DMS79 treated with DMSO at 0.1 percent for 48 hours (cell line): ENCODE measurements at regions not wholly inside any gene's neighbourhood (a gene's known extent, or its start where the extent isn't known, plus 50 kb on each side); places are given as distances from the start of the nearest gene placed in this dataset.
"Not testable (repeated sequence)": the region's sequence is repeated elsewhere in the genome, so short reads cannot be mapped to it uniquely, and the experiment has no call there.

Source experiments
- DNase-seq: peaks from one replicate; lab custom pipeline; 2025; lab: John Stamatoyannopoulos, UW

DNA sequence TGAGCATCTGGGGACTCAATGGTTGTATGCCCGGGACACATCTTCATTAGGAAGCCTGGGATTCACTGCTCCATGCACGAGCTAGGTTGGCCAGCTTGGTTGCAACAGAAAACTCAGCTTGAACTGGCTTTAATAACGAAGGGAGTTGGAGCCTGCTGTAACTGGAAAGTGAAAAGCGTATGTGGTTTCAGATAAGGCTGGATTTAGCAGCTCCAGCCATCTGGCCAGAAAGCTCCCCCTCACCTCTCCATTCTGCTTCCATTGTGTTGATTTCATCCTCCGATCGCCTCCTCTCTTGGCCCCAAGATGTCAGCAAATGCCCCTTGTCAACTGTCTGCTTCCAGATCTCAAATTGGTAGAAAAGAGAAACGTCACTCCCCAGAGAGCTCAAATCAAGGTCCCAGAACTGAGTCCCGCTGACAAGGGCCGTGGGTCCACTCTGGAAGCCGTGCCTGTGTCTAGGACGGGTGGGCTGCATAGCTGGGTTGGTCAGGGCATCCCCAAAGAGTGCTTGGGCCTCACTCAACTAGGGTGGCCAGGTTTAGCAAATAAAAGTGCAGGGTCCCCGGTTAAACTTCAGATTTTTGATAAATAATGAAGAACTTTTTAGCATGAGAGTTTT, 117.0 kb upstream of the PMEPA1 start:
- no peak for DNase-seq

DNA sequence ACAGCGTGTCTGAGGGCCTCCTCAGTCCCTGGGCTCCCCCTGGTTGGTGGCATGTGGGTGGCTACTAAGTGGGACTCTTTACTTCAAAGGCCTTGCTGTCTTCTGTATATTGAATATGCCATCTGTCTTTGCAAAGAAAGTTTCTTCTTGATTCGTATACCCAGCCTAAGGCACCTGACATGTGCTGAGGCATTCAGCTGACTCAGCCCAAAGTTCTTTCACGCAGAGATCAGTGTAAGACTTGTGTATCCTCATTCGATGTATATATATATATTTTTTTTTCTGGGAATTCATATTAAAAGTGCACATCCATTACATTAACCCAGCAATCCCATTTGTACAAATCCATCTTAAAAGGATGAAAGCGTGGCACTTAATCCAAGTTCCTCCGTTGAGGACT, 115.1 kb upstream of the PMEPA1 start:
- no peak for DNase-seq

DNA sequence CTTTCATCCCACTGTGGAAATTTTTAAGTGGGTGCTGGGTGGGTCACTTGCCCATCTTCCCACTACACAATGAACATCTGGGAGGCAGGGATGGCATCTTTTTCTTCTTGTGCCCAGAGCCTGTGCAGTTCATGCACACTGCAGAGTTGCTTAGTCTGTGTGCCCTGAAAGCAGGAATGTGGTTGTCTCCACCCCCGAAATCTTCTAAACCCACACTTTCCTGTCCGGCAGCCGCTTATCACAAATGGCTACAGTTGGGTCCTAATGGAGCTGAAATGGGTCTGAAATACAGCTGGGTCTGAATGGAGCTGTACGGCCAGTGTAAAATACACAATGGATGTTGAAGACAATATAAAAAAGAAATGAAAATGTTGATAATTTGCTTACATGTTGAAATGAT, 112.1 kb upstream of the PMEPA1 start:
- no peak for DNase-seq

DNA sequence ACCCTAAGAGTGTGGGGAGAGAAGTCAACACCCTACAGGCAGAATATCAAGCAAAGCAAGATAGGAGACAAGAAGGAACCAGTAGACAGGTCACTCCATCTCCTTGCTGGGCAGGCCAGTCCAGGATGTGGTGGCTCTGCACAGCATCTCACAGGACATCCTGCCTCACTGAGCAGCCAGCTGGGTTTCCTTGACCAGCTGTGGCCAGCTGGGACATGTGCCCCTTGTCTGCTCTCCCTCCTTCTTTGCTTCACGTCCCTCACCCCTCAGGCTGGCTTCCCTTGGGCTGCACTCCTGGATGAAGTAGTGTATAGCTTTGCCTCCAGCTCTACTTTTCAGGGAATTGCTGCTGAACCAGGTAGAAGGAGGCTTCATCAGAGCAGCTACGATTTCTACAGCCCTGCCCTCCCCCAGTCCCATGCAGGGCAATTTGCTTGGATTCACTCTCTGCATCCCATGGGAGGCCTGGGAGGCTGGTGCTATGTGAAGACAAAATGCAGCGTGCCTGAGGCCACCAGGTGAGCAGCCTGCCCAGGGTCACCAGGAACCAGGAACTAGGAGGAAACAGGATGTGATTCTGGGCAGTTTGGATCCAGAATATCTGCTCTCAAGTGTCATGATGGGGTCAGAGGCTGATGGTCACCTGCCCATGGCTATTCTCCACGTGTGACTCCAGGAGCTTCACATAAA, 110.0 kb upstream of the PMEPA1 start:
- no peak for DNase-seq

DNA sequence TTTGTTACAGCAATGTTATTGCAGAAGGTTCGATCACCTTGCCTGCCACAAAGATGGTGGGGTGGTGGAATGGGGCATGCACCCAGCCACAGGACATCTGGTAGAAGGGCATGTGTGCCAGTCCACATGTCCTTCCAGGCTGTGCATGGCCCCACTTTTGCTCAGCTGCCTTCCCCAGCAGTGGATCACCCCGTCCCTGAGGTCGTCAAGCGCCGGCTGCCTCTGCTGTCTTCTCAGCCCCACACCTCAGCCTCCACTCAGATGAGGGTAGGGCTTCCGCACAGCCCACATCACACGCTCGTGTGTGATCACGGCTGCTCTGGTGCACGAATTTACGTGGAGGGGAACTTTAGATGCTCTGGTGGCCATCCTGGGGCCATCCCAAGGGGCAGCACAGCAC, 109.5 kb upstream of the PMEPA1 start:
- no peak for DNase-seq

DNA sequence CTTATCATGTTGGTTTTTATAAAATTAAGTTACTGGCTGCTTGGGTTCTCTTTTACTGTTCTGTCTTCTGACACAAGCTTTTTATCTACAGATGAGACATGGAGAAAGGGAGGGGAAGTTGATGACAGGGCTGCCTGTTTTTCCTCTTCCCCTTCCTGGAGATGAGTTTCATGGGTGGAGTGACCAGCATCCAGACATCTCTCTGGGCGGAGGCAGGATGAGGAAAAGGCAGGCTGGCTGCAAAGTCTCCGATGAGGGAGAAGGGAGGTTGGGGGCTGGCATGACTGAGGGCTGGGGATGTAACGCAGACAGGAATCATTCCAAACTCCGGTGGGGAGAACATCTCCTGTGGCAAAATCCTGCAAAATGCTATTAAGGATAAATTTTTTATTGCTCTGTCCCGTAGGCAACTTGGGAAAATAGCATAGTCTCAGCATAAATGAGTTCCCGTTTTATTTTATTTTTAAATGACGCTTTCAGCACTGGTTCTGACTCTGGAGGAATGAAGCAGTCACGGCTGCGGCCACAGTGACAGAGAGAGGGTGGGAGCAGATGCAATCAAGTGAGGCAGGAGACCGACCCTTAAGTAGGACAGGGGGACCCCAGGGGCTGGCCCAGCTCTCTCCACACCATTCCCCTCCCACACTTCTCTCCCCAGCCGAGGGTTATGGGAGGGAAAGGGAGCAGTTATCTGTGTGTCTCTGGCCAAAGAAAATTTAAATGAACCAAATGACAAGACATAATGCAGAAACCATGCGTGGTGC, 108.8 kb upstream of the PMEPA1 start:
- DNase-seq: no peak

DNA sequence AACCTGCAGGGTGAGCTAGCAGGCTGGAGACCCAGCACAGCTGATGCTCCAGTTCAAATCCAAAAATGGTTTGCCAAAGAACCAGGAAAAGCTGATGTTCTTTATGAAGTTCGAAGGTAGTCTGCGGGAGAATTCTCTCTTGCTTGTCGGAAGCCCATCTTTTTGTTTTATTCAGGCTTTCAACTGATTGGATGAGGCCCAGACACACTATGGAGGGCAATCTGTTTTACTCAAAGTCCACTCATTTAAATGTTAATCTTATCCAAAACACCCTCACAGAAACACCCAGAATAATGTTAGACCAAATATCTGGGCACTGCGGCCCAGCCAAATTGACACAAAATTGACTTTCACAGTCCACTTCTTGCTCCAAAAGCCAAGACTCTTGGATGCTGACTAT, 105.6 kb upstream of the PMEPA1 start:
- no peak for DNase-seq

DNA sequence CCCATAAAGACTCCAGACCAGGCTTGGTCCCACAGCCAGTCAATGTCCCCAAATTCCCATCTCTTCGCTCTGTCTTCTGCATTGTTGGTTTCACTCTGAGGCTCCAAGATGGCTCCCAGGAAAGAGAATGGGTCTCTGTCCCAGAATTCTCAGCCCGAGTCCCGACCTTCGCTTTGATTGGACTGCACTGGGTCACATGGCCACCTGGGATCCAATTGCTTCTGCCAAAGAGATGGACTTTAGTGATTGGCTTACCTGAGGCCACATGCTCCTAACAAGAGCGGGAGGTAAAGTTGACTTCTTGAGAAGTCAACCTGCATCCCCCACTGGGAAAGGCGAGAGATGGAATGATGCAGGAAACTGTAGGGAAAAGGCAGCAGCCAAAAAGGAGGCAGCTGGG, 104.7 kb upstream of the PMEPA1 start:
- no peak for DNase-seq

DNA sequence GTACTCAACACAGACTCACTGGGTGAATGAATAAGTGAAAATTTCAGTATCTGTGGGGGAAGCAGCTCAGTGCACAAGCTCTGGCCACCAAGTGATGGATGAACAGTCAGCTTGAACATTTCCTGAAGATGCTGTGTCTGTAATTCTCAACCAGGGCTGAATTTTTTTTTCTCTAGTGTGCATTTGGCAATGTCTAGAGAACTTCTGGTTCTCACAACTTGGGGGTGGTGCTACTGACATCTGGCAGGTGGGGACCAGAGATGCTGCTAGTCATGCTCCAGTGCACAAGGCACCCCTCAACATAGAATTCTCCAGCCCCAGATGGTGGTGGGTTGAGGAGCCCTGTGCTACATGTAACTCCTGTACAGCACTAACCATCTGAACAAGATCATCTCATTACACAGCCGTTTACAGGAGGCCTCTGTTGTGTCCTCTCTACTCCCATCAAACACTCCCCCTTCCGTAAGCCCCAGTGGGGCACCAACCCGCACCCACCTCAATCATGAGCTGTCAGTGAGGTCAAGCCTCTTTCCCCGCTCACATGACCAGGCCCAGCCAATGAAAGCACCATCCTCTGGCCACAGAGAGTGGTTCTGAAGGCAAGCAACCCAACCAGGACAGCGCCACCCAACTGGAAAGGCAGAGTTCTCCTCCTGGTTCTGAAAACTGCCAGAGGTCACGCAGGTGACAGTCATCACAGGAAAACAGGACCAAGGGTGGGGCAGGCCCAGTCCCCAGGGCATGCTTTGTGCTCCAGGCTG, 103.9 kb upstream of the PMEPA1 start:
- DNase-seq: no peak

DNA sequence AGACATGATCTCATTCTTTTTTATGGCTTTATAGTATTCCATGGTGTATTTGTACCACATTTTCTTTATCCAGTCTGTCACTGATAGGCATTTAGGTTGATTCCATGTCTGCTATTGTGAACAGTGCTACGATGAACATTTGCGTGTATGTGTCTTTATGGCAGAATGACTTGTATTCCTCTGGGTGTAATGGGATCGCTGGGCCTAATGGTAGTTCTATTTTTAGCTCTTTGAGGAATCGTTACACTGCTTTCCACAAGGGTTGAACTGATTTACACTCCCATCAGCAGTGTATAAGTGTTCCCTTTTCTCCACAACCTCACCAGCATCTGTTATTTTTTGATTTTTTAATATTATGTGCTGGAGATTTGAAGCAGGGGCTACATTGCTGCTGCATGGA, 102.8 kb upstream of the PMEPA1 start:
- DNase-seq: not testable (repeated sequence)

DNA sequence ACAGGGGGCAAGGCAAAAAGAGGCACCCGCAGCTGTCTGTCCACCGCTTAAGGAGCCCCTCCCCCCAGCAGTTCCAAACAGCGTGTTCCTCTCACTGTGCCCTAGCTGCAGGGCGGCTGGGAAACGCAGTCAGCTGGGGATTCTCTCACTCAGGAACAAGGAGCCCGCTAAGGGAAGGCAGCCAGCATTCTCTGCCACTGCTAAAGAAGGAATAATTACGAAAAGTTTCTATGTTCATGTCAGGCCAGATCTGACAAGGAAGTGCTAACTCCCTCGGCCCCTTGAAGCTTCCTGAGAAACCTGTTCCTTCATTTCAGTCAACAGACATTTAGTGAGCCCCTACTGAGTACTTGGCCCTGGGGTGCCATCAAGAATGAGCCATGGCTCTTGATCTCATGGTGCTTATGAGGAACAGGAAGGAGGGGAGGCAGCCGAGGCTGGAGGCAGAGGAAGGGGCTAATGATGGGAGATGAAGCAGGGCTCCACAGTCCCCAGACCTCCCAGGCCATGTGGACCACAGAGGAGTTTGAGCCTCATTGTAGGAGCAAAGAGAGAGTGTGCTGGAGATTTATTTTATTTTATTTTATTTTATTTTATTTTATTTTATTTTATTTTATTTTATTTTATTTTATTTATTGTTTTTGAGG, 101.7 kb upstream of the PMEPA1 start:
- DNase-seq: no peak

DNA sequence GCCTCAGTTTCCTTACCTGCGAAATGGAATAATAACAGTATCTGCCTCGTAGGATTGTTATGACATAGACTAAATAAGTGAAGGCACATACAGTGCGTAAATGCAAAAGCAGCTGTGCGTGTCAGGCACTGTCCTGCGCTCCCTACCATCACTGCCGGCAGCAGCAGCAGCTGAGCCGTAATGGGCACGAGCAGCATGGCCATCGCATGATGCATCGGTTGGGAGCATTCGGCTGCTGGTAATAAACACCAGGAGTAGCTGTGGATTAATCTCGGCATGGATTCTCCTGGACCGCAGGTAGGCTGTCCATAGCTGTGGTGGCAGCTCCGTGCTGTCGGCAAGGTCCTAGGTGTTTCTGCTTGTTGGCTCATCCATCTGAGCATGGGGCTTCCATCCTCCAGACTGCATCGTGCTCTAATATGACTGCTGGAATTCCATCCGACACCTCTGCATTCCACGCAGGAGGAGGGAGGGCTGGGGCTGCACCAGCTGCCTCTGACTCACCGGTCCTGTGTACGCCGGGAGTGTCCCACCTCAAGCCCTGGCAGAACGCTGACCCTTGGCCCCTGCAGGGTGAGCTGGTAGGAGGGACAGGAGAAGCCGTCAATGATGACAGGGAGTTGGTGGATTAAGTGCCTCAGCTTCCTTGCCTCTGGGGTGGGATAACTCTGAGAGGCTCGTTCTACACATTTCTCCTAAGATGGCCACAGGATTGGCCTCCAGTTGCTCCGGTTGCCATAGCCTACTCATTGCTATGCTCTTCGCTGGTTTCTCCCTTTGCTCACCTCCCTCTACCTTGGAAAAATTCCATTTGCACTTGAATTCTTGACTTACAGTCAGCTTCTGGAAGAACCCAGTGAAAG, 100.9 kb upstream of the PMEPA1 start:
- DNase-seq: no peak

DNA sequence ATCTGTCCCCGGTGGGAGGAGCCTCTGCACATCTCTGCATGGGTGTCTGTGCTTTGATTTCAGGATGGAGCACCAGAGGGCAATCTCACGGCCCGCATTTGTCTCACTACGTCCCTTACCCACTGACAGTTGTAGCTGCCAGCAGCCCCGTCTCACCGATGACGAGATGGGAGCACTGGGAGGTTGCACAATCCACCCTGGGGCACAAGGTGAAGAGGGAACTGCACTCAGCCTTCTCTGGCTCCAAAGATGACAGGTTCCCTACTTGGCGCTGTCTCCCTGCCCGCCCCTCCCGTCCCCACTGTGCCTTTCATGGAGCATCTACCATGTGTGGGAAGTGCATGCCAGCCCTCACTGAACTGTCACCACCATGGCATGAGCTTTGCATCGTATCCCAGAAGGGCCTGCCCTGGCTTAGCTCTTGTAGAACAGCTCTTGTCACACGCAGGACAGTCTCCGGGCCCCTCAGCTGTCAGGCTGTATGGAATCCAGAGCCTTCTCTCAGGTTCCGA, 99.9 kb upstream of the PMEPA1 start:
- DNase-seq: no peak

DNA sequence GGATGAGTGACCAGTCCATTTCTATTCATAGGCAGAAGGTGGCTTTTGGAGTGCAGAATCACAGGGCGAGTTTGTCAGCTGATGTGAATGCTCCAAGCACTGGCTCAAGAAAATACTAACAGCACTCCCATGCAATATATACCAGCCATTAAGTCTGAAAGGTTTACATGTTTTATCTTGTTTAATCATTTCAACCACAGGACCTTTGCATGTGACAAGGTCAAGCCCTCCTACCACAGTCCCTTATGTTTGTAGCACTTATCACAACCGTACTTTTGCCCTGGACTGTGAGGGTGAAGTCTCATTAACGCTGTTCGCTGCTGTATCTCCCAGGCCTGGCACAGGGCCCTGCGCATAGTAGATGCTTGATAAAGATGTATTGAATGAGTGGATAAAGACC, 99.3 kb upstream of the PMEPA1 start:
- DNase-seq: no peak

DNA sequence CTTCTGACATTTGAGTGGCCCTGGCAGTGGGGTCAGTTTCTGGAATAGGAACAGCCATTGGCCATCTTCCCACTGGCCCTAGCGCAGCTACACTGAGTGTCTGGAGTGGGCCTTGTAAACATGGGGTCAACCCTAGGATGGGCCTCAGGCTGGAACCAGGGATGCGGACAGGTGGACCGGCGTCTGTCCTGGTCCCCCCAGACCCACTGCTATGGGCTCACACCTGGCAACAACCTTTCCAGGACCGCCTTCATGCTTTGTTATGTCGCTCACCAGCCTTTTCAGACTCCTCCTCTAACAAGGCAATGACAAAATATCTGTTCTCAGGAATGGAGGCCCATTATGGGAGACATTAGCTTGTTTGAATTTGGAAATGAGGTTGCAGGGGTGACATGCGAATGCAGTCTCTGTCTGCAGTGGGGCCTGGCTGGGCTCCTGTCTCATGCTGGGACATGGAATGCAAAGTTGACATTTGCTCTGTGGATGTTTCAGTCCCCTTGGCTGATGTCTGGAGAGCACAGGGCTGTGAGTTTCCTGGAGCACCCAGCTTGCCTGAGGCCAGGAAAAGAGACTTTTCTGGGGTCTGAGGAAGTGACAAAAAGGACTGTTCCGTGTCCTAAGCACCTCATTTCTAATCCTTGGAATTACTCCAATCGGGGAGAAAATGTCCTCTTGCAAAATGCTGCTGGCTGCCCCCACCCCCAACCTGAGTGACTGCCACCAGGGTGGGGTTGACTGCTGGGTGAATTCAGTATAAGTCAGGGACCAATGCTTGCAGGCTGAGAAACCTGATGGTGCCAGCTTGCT, 98.7 kb upstream of the PMEPA1 start:
- DNase-seq: no peak

DNA sequence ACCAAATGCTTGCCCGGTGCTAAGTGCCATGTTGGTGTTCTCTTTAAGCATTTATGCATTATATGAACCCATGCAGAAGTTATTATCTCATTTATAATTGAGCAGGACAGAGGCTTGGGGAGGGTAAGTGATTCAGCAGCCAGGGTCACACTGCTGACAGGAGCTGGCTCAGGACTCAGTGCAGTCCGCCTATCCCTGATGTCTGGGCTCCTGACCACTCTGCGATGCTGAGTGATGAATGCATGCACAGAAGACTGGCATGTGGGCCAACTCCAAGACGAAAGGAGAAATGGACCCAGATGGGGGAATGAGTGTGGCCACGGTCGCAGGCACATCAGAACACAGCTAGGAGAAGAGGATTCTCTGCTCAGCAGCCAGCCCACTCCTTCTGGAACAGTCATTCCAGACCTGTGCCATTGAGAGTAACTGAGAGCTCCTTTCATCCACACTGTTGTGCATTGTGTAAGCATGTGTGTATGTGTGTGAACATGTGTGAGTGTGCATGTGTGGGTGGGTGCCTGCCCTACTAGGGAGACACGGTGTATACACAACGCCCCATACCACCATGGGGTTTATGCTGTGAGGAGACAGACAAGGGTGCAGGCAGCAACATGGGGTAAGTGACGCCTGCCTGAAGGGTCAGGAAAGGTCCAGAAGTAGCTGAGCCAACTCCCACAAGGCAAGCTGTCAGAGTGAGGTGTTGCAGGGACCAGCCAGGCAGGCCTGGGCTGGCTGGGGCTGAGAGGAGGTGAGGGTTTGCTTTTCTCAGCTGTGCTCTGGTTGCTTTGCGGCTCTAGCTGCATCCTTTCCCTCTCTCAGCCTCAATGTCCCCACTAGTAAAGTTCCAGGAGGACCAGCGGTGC, 97.8 kb upstream of the PMEPA1 start:
- DNase-seq: no peak

DNA sequence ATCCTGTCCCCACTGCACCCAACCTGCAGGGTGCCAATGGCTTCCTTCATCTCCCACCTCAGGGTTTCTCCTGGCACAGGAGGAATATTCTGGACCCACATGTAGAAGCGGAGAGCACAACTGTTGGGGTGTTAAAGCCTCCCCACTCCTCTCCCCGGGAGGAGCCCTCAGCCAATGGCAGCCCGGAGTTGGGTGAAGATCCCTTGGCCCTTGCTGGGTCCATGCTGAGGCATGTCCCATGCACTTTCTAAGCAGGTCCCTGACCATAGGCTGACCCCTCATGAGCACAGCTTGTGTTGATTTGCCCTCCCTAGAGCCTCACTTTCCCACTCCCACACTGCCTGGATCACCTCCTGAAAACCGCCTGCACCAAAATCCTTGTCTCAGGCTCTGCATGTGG, 97.2 kb upstream of the PMEPA1 start:
- DNase-seq: no peak

DNA sequence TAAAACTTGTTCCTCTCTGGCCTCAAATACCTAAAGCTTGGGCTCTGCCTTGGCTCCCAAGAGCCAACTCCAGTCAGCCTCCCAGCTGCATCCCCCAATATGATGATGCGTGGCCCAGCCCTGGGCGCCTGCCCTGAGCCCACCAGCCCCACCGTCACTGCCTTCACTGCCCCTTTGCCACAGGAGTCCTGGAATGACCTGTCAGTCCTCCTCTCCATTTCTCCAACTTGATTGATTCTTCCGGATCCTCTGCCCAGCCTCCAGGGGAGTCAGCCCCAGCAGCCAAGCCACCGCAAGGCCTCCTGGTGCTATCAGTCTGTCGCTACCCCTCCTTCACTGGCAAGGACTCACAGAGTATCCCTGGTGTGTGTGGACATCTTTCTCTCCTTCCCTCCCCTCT, 96.7 kb upstream of the PMEPA1 start:
- no peak for DNase-seq

DNA sequence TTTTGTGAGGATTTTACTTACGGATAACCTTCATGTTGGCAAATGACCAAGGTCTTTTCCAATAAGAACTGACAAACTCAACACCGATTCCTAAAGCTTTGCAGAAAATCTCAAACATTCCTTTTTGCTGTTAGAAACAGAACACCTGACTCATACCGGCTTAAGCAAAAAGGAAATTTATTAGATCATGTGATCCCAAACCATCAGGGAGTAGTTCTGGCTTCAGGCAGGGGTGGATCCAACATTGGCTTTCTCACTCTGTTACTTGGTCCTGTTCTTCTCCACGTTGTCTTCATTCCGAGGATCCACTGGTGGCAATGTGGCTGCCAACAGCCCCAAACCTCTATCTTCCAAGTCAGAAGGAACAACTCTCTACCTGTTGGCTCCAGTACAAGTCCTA, 95.9 kb upstream of the PMEPA1 start:
- no peak for DNase-seq
